IMR-90 (cell line): ENCODE measurements at regions not wholly inside any gene's neighbourhood (a gene's known extent, or its start where the extent isn't known, plus 50 kb on each side); places are given as distances from the start of the nearest gene placed in this dataset.

Source experiments
- ATAC-seq: fragments of 200-7000 bp; cut with Tn5 transposase; 2 replicates; pipeline ENCODE4 v1.9.1; 2020; ENCODE audit warnings: low read depth, mild to moderate bottlenecking, moderate library complexity
- BruUV-seq: library from RNA; stranded (reverse); fragments of 400-500 nt; replicated peaks from 2 replicates; lab custom pipeline; 2021; lab: Mats Ljungman, UMichigan
- CTCF ChIA-PET: fragments of 300-600 bp; formaldehyde crosslinking; extraction: SDS; loops from one replicate; lab custom pipeline; 2021; ENCODE audit warnings: antibody characterized with exemption; lab: Yijun Ruan, JAX
- POLR2A ChIA-PET: fragments of 300-600 bp; sonication (Branson Sonifier 250); formaldehyde crosslinking; loops from one replicate; lab custom pipeline; 2022; ENCODE audit warnings: antibody characterized with exemption; ENCODE audit not compliant: unreplicated experiment; lab: Charles Lee
- DNase-seq: peaks from one replicate; pipeline ENCODE4 v3.0.0; 2013
- H2AFZ ChIP-seq: replicated peaks from 2 replicates; pipeline ENCODE3; 2013; ENCODE audit warnings: low read length, mild to moderate bottlenecking; ENCODE audit not compliant: poor library complexity
- H2AK5ac ChIP-seq: 2 replicates; pipeline ENCODE4 v1.6.1; 2013; ENCODE audit warnings: low read depth, low read length, inconsistent platforms
- H2AK9ac ChIP-seq: replicated peaks from 2 replicates; pipeline ENCODE3; 2013; ENCODE audit warnings: mild to moderate bottlenecking, low read depth, low read length, moderate library complexity; ENCODE audit not compliant: poor library complexity
- H2BK120ac ChIP-seq: 2 replicates; pipeline ENCODE4 v1.6.1; 2013; ENCODE audit warnings: low read depth, low read length, inconsistent platforms
- H2BK15ac ChIP-seq: 3 replicates; pipeline ENCODE4 v1.6.1; 2013; ENCODE audit warnings: low read depth, low read length, inconsistent platforms
- H2BK20ac ChIP-seq: 2 replicates; pipeline ENCODE4 v1.6.1; 2013; ENCODE audit warnings: low read depth, mild to moderate bottlenecking, inconsistent platforms, low read length, moderate library complexity
- H2BK5ac ChIP-seq: 2 replicates; pipeline ENCODE4 v1.6.1; 2013; ENCODE audit warnings: mild to moderate bottlenecking, low read depth, low read length, inconsistent platforms; ENCODE audit not compliant: poor library complexity, severe bottlenecking
- H3K14ac ChIP-seq: replicated peaks from 2 replicates; pipeline ENCODE4 v1.6.1; 2013; ENCODE audit warnings: low read depth, low read length, inconsistent platforms
- H3K18ac ChIP-seq: 2 replicates; pipeline ENCODE4 v1.6.1; 2013; ENCODE audit warnings: low read depth, low read length, control low read depth
- H3K23ac ChIP-seq: 2 replicates; pipeline ENCODE4 v1.6.1; 2013; ENCODE audit warnings: low read depth, low read length, inconsistent platforms
- H3K27ac ChIP-seq: 2 replicates; pipeline ENCODE4 v1.5.1; 2013; ENCODE audit warnings: mild to moderate bottlenecking, control low read depth, low read length; ENCODE audit not compliant: insufficient read depth
- H3K27me3 ChIP-seq: 2 replicates; pipeline ENCODE4 v1.6.1; 2013; ENCODE audit warnings: low read length; ENCODE audit not compliant: control insufficient read depth, insufficient read depth
- H3K36me3 ChIP-seq: 2 replicates; pipeline ENCODE4 v1.6.1; 2013; ENCODE audit warnings: low read length, mixed read lengths; ENCODE audit not compliant: control insufficient read depth, insufficient read depth
- H3K4ac ChIP-seq: 2 replicates; pipeline ENCODE4 v1.6.1; 2013; ENCODE audit warnings: low read depth, low read length, inconsistent platforms
- H3K4me1 ChIP-seq: 2 replicates; pipeline ENCODE4 v1.6.1; 2013; ENCODE audit warnings: low read length, mixed read lengths; ENCODE audit not compliant: control insufficient read depth, insufficient read depth
- H3K4me2 ChIP-seq: 2 replicates; pipeline ENCODE4 v1.6.1; 2013; ENCODE audit warnings: low read depth, mild to moderate bottlenecking, control low read depth, low read length, moderate library complexity
- H3K4me3 ChIP-seq: 2 replicates; pipeline ENCODE4 v1.5.1; 2013; ENCODE audit warnings: low read depth, mild to moderate bottlenecking, control low read depth, low read length, moderate library complexity; ENCODE audit not compliant: insufficient read depth
- H3K56ac ChIP-seq: 2 replicates; pipeline ENCODE4 v1.6.1; 2013; ENCODE audit warnings: low read length, inconsistent platforms; ENCODE audit not compliant: insufficient read depth; ENCODE audit errors: extremely low read depth
- H3K79me1 ChIP-seq, 2 experiments: 2 replicates each; pipeline ENCODE4 v1.6.1; 2013; ENCODE audit warnings: low read length in 2 of 2, inconsistent platforms in 1 of 2, low read depth in 1 of 2
- H3K9ac ChIP-seq: 2 replicates; pipeline ENCODE4 v1.6.1; 2013; ENCODE audit warnings: low read depth, low read length, control low read depth
- H3K9me1 ChIP-seq: 2 replicates; pipeline ENCODE4 v1.6.1; 2013; ENCODE audit warnings: low read length, inconsistent platforms; ENCODE audit not compliant: insufficient read depth
- H3K9me3 ChIP-seq: 2 replicates; pipeline ENCODE4 v1.6.1; 2013; ENCODE audit warnings: low read length; ENCODE audit not compliant: control insufficient read depth, insufficient read depth
- H4K20me1 ChIP-seq: 2 replicates; pipeline ENCODE4 v1.6.1; 2013; ENCODE audit warnings: low read length, inconsistent platforms; ENCODE audit not compliant: insufficient read depth
- H4K5ac ChIP-seq: 2 replicates; pipeline ENCODE4 v1.6.1; 2013; ENCODE audit warnings: mild to moderate bottlenecking, low read depth, low read length, control low read depth
- H4K8ac ChIP-seq, 2 experiments: 2 replicates each; pipeline ENCODE4 v1.6.1; 2013; ENCODE audit warnings: low read depth in 2 of 2, low read length in 2 of 2, control low read depth in 1 of 2, inconsistent platforms in 1 of 2
- H4K91ac ChIP-seq: 2 replicates; pipeline ENCODE4 v1.6.1; 2013; ENCODE audit warnings: low read depth, low read length, inconsistent platforms; ENCODE audit not compliant: insufficient read depth
- BHLHE40 ChIP-seq: fragments of 150-350 bp; IDR thresholded peaks from 2 replicates; pipeline ENCODE4 v1.6.1; 2016; ENCODE audit warnings: mild to moderate bottlenecking, low read depth, low read length
- CEBPB ChIP-seq: IDR thresholded peaks from 2 replicates; pipeline ENCODE4 v1.6.1; 2012; ENCODE audit warnings: low read depth, low read length, improper control_type of control experiment
- CHD1 ChIP-seq: IDR thresholded peaks from 2 replicates; pipeline ENCODE4 v1.6.1; 2012; ENCODE audit warnings: low read depth, low read length, improper control_type of control experiment
- FOS ChIP-seq: fragments of 150-350 bp; IDR thresholded peaks from 2 replicates; pipeline ENCODE4 v1.6.1; 2016; ENCODE audit warnings: low read depth, low read length
- MAFK ChIP-seq: IDR thresholded peaks from 2 replicates; pipeline ENCODE4 v1.6.1; 2012; ENCODE audit warnings: low read depth, low read length, improper control_type of control experiment
- MAZ ChIP-seq: IDR thresholded peaks from 2 replicates; pipeline ENCODE4 v1.6.1; 2012; ENCODE audit warnings: low read depth, mild to moderate bottlenecking, low read length, improper control_type of control experiment, moderate library complexity, borderline replicate concordance
- MXI1 ChIP-seq: IDR thresholded peaks from 2 replicates; pipeline ENCODE4 v1.6.1; 2012; ENCODE audit warnings: low read depth, mild to moderate bottlenecking, low read length, moderate library complexity, borderline replicate concordance
- NFE2L2 ChIP-seq: fragments of 150-350 bp; IDR thresholded peaks from 2 replicates; pipeline ENCODE4 v1.6.1; 2016; ENCODE audit warnings: low read depth, mild to moderate bottlenecking, low read length
- POLR2A ChIP-seq: IDR thresholded peaks from 2 replicates; pipeline ENCODE4 v1.6.1; 2012; ENCODE audit warnings: mild to moderate bottlenecking, low read depth, low read length
- RAD21 ChIP-seq: IDR thresholded peaks from 2 replicates; pipeline ENCODE4 v1.6.1; 2012; ENCODE audit warnings: low read length, improper control_type of control experiment
- RFX5 ChIP-seq: IDR thresholded peaks from 2 replicates; pipeline ENCODE4 v1.8.0; 2012; ENCODE audit warnings: low read depth, mild to moderate bottlenecking, low read length, moderate library complexity
- SMC3 ChIP-seq: fragments of 150-350 bp; IDR thresholded peaks from 2 replicates; pipeline ENCODE4 v1.6.1; 2016; ENCODE audit warnings: low read depth, mild to moderate bottlenecking, antibody characterized with exemption, low read length, moderate library complexity
- WGBS, 2 experiments: methylation state at CpG; one replicate each; pipeline versions ENCODE4 v1.1.5 to v1.1.7; 2013; ENCODE audit warnings: missing lambda C conversion rate in 2 of 2; ENCODE audit not compliant: insufficient read length in 1 of 2; ENCODE audit errors: extremely low coverage in 2 of 2; 5-methylcytosine and 5-hydroxymethylcytosine counted together
- dilution Hi-C: fragments of 300-500 bp; cut with HindIII; formaldehyde crosslinking; loops from one replicate; pipeline ENCODE4 v1.14.3; 2018; ENCODE audit warnings: low sequenced_read_pairs; ENCODE audit not compliant: unreplicated experiment
- in situ Hi-C: fragments of 300-500 bp; cut with MboI; formaldehyde crosslinking; loops from 3 replicates; pipeline ENCODE4 v1.14.3; 2019; ENCODE audit warnings: low sequenced_read_pairs, inconsistent platforms, mixed read lengths
- intact Hi-C: fragments of 100-400 bp; cut with micrococcal nuclease; formaldehyde crosslinking; loops from 2 replicates; pipeline ENCODE4 v1.10.0; 2022
- TF ChIP-seq, protein P1 (sequence below): fragments of 150-350 bp; IDR thresholded peaks from 2 replicates; pipeline ENCODE4 v1.6.1; 2017; ENCODE audit warnings: mild to moderate bottlenecking, antibody characterized with exemption, low read length, low read depth
- TF ChIP-seq, protein P2 (sequence below): conservative IDR thresholded peaks from 2 replicates; pipeline ENCODE4 v1.5.1; 2012; ENCODE audit warnings: mild to moderate bottlenecking, low read depth, low read length, improper control_type of control experiment
- TF ChIP-seq, protein P3 (sequence below): fragments of 150-350 bp; IDR thresholded peaks from 2 replicates; pipeline ENCODE4 v1.6.1; 2016; ENCODE audit warnings: low read depth, mild to moderate bottlenecking, low read length, moderate library complexity, borderline replicate concordance

DNA sequence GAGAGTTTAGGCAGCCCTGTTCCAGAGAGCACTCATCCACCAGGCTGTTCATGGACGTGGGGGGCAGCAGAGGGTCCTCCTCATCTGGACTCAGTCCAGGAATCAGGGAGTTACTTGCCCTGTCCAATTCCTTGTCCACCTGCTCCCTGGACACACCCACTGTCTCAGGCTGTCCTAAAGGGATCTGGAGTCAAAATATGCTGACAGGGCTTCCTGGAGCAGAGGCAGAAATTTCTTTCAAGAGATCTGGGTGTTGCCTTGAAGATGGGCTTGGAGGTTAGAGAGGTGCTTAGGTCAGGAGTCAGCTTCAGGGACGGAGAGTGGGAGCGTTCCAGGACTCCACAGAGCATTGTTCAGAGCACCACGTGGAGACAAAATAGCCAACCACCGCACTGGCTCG, 65.8 kb upstream of the SHISA2 start:
- Histone ChIP-seq H3K9me3 (no peaks in the 10 kb centered on the region), H4K5ac (no peak overlapping the region), H4K20me1 (no peaks in the 10 kb centered on the region), H2BK120ac (no peak overlapping the region), H3K4ac (no peak overlapping the region), H3K9ac (no peak overlapping the region), H3K27me3 (no peaks in the 10 kb centered on the region), H3K9me1 (no peaks in the 10 kb centered on the region), H3K14ac (no peak overlapping the region), H4K8ac (no peak overlapping the region), H2AK5ac (no peak overlapping the region), H3K27ac (no peak overlapping the region), H3K56ac (no peak overlapping the region), H2BK20ac (no peak overlapping the region), H3K36me3 (no peaks in the 10 kb centered on the region), H2BK5ac (no peak overlapping the region), H3K4me3 (no peak overlapping the region), H2AK9ac (no peak overlapping the region), H3K79me1 (no peaks in the 10 kb centered on the region), H3K4me2 (no peak overlapping the region), H2BK15ac (no peak overlapping the region), H2AFZ (no peak overlapping the region), H3K23ac (no peak overlapping the region), H3K4me1 (no peaks in the 10 kb centered on the region), H4K91ac (no peak overlapping the region), H3K18ac (no peak overlapping the region)
- CTCF ChIA-PET: no interaction called here
- POLR2A ChIA-PET: no interaction called here
- DNase-seq (no peak), ATAC-seq (no peak)
- dilution Hi-C loops: no loop called here
- TF ChIP-seq RAD21 (no peak), CEBPB (no peak), BHLHE40 (no peak), POLR2A (no peak), MXI1 (no peak), NFE2L2 (no peak), CHD1 (no peak), FOS (no peak), MAFK (no peak), SMC3 (no peak), RFX5 (no peak), MAZ (no peak)
- TF ChIP-seq, protein P1, sequence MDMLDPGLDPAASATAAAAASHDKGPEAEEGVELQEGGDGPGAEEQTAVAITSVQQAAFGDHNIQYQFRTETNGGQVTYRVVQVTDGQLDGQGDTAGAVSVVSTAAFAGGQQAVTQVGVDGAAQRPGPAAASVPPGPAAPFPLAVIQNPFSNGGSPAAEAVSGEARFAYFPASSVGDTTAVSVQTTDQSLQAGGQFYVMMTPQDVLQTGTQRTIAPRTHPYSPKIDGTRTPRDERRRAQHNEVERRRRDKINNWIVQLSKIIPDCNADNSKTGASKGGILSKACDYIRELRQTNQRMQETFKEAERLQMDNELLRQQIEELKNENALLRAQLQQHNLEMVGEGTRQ: no peak
- TF ChIP-seq, protein P2, sequence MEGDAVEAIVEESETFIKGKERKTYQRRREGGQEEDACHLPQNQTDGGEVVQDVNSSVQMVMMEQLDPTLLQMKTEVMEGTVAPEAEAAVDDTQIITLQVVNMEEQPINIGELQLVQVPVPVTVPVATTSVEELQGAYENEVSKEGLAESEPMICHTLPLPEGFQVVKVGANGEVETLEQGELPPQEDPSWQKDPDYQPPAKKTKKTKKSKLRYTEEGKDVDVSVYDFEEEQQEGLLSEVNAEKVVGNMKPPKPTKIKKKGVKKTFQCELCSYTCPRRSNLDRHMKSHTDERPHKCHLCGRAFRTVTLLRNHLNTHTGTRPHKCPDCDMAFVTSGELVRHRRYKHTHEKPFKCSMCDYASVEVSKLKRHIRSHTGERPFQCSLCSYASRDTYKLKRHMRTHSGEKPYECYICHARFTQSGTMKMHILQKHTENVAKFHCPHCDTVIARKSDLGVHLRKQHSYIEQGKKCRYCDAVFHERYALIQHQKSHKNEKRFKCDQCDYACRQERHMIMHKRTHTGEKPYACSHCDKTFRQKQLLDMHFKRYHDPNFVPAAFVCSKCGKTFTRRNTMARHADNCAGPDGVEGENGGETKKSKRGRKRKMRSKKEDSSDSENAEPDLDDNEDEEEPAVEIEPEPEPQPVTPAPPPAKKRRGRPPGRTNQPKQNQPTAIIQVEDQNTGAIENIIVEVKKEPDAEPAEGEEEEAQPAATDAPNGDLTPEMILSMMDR: no peak
- TF ChIP-seq, protein P3, sequence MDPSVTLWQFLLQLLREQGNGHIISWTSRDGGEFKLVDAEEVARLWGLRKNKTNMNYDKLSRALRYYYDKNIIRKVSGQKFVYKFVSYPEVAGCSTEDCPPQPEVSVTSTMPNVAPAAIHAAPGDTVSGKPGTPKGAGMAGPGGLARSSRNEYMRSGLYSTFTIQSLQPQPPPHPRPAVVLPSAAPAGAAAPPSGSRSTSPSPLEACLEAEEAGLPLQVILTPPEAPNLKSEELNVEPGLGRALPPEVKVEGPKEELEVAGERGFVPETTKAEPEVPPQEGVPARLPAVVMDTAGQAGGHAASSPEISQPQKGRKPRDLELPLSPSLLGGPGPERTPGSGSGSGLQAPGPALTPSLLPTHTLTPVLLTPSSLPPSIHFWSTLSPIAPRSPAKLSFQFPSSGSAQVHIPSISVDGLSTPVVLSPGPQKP: no peak
- BruUV-seq: no TSS peak
- WGBS, 2 experiments: 31% methylated on average over 3 of the region's 6 CpGs; no CpG with 5 or more reads in 1 of the 2 experiments
- intact Hi-C loops: no loop called here
- in situ Hi-C loops: no loop called here
